ENCODE measurements at regions not wholly inside any gene's neighbourhood (a gene's known extent, or its start where the extent isn't known, plus 50 kb on each side); places are given as distances from the start of the nearest gene placed in this dataset.
"Not testable (repeated sequence)": the region's sequence is repeated elsewhere in the genome, so short reads cannot be mapped to it uniquely, and the experiment has no call there.

DNA sequence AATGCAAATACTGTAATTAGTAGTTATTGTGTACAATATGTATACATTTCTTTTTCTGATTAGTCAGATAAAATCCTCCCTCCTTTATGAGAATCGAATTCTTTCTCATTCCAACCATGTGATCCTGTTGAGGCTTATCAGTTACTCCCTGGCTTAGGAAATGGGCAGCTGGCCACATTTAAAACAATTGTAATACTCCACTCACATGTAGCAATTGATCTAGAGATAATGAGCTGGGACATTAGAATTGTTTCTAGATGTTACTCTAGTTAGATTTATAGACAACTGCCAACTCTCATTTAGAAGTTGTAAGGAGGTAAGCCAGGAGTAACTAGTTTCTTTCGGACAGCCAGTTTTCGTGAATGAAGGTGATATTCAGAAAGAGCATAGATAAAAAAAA is 859.3 kb upstream of the AADAT start:
- no peak for DNase-seq

DNA sequence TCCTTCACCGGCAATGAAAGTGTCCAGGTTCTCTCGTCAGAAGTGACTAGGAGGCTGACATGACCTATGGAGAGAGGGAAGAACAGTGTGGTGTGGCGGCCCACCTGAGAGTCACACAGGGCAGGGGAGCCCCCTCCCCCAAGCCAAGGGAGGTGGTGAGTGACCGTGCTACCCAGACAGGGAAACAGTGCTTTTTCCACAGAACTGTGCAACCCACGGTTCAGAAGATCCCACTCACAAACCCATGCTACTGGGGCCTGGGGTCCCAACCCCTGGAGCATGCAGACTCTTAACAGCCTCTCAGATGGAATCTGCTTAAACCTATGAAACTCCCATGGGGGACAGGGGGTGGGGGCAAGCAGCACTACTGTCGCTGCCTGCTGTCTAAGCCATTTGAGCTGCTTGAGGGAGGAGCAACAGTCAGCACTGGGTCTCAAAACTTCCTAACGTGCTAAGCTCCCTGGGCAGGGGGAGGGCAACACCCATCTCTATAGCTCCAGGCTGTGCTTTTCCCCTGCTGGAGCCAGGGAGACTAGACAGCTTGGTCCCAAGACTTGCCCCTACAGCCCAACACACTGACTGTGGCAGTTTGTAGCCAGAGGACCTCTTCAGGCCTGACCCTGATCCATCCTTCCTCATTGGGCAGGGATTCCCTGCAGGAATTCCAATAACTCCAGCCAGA is 850.4 kb upstream of the AADAT start:
- DNase-seq, result no peak

DNA sequence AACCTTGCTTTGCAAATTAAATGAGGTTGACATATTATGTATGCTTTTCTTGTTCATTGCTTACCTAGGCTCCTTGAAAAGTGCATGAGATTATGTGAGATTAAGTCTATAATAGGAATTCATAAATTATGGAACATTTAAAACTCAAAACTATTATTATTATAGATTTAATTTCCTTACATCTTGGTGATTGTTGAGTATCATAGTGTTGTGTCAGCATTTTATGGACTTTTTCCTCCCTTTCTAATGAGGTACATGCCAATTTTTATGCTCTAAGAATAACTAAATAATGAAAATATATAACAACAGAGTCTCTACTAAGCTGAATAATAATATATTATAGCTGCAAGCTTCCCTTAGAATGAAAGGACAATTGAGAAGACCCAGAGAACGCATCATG is 848.8 kb upstream of the AADAT start:
- DNase-seq, result no peak

DNA sequence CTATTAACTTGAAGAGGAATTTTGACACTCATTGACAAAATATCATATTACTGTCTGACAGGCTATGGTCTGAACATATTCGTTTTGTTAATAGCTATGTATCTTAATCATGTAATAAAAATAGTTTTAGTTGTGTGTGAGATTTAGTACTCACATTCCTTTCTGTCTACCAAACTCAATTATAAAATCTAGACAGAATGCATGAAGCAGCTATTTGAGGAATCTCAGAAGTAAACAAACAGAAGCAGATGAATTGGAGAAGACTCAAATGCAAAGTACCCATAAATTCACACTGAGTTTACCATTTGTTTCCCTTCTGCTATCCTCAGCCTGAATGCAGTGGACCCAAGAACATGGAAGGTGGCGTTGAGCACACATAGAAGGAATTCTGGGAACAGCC is 841.6 kb upstream of the AADAT start:
- DNase-seq, result no peak

DNA sequence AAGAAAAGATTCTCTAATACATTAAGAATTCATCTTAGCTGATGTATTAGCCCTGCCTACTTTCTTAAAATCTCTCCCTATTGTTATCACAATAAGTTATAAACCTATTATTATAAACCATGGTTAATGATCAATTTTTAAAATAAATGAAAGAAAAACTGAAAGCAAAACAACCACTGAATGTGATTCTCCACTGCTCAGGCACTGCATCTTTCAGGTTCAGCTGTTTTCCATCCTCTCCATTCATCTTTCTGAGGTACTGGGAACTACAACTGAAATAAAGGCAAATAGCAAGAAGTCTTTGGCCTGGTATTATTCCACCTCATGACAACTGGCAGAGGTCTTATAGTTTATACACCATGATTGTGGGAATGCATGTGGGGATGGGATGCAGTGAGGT is 798.9 kb upstream of the AADAT start:
- no peak for DNase-seq

DNA sequence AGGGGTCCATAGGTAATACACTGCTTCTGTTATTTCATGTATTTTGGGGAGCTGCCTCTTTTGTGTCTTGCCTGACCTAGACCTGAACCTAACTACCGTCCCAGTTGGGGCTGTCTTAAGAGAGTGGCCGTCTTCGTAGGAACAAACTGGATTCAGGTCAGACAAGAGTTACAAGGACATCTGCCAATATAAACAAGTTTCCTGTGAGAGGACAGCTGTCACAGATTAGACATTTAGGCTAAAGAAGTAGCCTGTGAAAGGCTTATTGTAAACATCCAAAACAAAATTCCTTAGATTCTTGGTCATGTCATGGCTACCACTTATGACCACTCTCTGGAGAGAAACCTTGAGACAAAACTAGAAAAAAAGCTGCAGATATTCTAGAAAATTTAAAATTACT is 797.6 kb upstream of the AADAT start:
- DNase-seq, result no peak

DNA sequence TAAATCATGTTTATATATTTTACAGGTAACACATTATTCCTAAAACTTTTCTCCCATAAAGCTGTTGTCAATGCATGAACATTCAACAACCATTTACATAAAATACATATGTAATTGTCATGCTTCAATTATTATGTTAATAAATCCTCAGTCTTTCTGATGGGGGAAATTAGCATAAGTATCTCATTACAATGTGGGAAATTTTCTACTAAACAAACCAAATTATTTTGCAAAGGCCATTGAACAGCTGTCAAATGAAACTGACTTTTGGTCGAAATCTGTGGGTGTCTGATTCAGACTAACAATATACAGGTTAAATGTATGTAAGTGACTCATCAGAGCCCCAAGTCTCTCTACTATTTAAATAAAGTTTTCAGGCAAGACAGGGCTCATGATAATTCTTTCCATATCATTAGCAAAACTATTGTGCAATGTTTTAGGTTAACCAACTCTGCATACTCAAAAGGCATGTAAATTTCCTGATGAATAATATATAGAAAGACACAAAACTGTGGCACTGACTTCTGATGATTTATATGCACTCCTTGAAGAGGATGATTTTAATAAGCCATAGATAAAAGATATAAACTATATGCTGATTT is 795.3 kb upstream of the AADAT start:
- DNase-seq, result no peak

DNA sequence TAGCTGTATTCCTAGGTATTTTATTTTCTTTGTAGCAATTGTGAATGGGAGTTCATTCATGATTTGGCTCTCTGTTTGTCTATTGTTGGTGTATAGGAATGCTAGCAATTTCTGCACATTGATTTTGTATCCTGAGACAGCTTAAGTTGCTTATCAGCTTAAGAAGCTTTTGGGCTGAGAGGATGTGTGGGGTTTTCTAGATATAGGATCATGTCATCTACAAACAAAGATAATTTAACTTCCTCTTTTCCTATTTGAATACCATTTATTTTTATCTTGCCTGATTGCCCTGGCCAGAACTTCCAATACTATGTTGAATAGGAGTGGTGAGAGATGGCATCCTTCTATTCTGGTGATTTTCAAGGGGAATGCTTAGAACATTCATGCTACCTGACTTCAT is 791.9 kb upstream of the AADAT start:
- not testable (repeated sequence) for DNase-seq

DNA sequence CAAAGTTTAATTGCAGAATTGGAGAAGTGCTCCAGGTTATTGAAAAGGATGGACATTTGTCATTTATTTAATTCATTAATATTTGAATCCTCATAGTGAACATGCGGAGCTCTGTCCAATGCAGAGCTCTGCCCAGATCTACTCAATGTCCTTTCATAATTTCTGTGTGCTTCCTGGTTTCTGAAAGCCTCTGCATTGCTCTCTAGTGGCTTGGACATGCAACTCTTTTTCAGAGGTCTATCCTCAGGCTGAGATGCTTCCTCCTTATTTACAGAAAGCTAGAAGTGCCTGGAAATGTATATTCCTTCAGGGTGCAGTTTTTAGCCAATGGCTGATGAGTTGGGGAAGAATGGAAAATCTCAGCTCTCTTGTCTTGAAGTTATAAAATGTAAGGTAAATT is 786.1 kb upstream of the AADAT start:
- peak; percentile 48 for DNase-seq

DNA sequence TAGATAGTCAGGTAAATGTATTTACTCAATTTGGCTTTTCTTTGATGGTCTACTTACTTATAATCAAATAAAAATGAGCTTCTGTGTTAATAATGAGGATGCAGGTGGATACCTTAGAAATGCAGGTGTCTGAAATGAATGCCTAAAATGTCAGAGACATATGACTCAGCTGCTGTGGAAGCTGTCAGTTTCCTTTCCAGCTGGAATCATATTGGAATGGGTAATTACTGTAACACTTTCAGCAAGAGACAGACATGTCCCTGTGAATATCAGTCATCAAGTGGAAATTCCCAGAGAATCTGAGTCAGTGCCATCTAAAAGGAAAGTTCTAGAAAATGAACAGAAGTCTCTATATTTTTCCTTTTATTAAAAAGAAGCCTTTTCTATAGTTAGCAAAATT is 783.0 kb upstream of the AADAT start:
- DNase-seq, result no peak

DNA sequence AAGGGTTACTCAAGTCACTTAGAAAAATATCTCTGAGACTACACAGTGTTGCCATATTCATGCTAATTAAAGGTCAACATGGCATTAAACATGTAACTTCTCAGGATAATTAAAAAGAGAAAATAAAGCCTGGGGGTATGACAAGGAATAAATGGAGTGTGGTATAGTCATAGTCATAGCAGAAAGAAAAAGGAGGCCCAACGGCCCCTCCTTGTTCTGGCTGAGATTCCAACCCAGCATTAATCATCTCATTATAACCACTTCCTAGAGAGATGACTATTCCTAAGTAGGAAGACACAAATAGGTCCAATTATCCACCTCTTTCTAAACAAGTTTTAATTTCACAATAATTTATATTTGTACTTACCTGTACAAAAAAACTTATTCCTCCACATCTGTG is 778.4 kb upstream of the AADAT start:
- DNase-seq, result no peak

DNA sequence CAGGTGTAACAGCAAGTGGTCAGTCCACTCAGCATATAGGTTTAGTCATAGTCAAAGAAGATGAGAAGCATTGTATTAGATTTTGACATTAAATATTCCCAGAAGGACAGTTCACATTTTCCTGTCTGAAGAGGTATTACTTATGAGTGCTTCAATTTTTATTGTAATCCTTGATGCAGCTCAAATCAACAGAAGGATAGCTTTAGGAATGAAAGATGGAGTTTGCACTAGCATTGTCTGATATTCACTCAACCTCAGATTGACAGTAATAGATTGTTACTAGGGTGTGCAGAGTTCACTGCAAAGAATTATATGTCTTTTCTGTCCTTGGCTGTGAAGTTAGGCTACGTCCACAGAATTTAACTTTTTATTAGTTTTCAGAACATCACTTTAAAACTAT is 764.3 kb upstream of the AADAT start:
- no peak for DNase-seq

DNA sequence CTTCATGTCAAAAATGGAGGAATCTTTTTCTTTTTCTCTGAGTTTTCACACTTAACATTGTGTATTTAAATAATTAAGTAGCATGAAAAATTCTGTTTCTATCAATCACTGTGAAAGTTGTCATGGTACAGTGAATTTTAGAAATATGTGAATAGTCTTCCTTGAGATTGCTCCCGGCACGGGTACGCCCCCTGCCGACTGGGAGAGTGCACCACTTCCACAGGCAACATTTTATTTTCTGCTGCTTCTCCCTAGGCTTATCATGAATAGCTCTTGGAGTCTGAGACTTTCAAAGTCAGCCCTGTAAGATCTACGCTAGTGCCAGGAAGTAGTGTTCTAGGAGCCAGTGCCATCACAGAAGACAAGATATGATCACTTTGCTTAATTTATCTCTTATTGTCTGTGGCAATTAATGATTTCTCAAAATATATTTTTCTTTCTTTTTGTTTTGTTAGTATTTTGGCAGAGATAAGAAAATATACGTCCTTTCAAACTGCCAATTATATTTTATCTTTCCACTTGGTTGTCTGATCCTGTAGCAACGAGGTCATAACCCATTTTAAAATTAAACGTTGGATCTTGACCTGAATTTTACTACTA is 763.8 kb upstream of the AADAT start:
- DNase-seq, result peak; percentile 9

DNA sequence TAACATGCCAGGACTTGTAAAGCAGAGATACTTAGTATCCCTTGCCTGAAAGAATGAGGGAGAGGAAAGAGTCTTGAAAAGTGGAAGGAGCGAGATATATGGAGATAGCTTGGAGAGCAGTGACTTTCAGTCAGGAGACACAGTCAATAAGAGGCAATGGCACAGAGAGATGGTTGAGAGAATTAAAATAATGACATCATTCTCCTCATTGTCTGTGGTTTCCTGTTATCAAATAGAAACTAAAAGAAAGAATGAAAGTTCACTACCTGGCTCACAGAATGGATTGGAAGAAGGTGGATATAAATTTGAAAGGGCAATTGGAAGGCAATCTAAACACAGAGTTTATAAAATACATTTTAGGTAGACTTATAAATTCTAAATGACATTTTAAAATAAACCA is 760.2 kb upstream of the AADAT start:
- DNase-seq, result no peak

DNA sequence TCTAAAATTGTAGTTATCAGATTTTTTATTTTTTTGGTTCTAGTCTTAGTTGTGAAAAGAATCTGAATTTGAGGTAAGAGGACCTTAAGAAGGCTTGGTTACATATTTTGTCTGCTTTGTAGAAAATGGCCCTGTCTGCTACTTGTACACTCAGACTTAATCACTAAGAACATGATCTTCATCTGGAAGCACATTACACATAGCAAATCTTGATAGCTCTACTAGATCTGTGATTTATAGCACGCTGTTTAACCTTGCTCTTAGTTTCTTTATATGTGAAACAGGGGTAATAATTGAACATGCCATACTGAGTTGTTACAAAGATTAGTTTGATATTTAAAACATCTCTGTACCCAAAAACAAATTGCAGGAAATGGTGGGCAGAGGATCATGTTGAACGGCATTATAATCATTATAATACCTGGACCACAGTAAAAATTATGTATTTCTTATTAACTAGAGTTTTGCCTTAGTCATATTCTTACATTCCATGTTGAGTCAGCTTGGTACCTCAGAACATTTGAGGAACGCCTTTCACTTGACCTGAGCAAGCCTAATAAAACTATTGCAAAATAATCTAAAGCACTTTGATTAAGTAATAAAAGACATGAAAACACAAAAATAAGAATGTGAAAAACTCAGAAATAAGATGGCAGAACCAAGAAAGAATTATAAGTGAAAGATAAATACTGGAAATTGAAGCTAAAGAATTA is 738.0 kb upstream of the AADAT start:
- no peak for DNase-seq

DNA sequence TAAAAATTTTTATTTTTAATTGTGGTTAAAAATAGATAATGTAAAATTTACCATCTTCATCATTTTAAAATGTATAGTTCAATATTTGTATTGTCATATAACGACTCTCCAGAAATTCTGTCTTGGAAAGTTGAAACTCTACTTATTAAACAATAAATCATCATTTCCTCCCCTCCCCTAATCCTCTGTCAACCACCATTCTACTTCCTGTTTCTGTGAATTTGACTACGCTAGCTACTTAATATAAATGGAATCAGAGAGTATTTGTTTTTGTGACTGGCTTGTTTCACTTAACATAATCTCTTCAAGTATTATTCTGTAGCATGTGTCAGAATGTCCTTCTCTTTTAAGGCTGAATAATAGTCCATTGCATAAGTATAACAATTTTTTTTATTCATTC is 729.0 kb upstream of the AADAT start:
- peak; percentile 61 for DNase-seq

DNA sequence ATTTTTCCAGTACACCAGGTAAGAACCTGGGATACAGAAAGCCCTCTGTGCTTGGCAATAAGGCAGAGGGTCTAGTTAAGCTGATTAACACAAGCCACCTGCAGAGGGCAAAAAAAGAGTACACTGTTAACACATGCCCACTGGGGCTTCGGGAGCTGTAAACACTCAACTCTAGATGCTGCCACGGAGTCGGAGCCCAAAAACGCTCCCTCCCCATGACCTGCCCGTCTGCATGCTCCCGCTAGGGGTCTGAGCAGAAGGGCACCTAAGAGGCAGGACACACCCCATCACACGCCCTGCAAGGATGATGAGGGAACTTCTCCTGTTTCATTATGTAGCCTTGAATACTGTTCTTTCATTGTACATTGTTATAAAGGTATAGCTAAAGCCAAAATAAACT is 715.6 kb upstream of the AADAT start:
- DNase-seq, result no peak

DNA sequence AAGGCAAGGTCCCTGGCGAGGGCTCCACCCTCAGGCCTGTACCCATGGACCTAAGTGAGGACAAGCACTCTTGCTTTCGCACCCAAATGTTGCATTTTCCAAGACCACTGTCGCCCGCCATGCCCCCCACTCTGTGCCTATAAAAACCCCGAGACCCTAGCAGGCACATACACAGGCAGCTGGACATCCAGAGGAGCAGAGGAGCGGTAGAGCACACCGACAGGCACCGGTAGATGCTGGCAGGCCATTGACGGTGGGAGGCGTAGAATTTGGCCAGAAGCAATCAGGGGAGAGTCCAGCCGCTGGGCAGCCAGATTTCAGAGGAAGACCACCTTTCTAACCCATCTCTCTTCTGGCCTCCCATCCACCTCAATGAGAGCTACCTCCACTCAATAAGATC is 715.2 kb upstream of the AADAT start:
- DNase-seq, result no peak

DNA sequence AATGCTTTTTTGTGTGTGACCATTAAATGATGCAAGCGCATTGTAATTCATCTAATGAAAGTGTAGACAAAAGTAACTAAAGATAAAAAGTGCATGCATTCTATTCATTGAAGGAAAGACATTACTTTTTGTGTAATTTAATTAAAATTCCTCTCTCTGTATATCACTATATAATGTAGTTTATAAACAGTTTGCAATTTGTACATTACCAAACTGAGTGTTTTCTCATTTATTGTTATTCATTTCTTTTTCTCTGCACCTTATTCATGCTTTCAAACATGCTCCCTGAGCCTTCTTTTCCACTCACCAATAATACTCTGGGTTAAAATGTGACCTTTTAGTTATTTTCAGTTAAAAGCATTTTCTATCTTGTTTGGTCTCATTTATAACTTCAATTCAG is 713.7 kb upstream of the AADAT start:
- no peak for DNase-seq

DNA sequence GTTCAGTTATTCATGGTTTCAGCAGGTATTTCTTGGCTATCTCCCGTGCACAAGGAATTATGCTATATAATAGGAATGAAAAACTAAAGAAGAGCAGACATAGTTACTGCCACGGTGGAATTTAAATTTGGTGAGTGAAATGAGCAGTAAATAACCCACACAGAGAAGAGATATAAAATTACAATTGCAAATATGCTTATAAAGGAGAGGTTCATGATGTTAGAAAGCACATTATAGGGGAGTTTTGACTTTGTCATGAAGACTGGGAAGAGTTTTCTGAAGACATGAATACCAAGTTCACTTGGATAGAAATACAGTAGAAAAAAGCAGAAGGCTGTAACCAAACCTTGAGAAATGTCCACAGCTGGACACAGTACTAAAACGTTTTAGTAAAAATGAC is 712.0 kb upstream of the AADAT start:
- no peak for DNase-seq

DNA sequence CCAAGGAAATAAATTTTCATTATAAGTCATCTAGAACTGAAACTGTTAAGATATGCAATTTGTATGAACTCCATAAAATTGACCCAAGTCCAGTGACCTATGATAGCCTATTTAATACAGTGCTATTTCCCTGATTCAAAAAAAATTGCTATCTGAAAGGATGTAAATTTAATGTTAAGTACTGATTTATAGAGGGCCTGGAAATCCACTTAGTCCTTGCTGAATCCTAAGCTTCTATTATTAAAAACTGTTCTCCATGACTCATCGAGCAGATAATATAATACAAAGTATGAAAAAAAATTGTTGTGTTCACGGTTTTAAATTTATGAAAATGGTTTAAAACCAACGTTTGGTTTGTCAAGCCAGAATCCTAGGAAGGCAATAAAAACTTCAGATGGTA is 704.8 kb upstream of the AADAT start:
- DNase-seq, result no peak

DNA sequence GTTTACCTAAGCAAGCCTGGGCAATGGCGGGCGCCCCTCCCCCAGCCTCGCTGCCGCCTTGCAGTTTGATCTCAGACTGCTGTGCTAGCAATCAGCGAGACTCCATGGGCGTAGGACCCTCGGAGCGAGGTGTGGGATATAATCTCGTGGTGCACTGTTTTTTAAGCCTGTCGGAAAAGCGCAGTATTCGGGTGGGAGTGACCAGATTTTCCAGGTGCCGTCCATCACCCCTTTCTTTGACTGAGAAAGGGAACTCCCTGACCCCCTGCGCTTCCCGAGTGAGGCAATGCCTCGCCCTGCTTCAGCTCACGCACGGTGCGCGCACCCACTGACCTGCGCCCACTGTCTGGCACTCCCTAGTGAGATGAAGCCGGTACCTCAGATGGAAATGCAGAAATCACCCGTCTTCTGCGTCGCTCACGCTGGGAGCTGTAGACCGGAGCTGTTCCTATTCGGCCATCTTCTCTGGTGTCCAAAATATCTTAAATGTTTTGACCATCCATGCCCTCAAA is 698.8 kb upstream of the AADAT start:
- DNase-seq, result not testable (repeated sequence)

DNA sequence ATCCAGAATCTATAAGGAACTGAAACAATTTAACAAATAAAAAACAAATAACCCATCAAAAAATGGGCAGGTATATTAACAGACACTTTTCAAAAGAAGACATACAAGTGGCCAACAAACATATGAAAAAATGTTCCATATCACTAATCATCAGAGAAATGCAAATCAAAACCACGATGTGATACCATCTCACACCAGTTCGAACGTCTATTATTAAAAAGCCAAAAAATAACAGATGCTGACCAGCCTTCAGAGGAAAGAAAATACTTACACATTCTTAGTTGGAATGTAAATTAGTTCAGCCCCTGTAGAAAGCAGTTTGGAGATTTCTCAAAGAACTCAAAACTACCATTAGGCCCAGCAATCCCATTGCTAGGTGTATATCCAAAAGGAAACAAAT is 687.9 kb upstream of the AADAT start:
- DNase-seq, result no peak

DNA sequence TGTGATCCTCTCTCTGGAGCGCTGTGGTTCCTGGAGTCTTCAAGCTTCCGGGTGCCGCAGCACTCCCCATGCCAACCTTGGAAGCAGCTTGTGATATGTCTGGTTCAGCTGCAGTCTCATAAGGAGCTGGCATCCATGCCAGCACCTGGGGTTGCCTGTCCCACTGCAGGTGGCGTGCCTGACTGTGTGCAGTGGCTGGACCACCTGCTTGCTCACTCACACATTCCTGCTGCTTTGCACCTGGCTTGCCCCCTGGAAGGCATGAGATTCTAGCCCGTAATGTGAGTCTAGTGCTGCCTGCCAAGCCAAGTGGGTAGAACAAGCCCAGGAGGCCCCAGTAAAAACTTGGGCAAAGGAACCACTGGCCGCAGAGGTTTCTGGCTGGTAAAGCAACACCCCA is 687.2 kb upstream of the AADAT start:
- DNase-seq, result no peak

Data from MV-4-11 (cell line).